K562 (cell line): ENCODE measurements at regions not wholly inside any gene's neighbourhood (a gene's known extent, or its start where the extent isn't known, plus 50 kb on each side); places are given as distances from the start of the nearest gene placed in this dataset.

Experiments
- ATAC-seq: fragments of 200-7000 bp; cut with Tn5 transposase; 3 replicates; pipeline ENCODE4 v1.9.1; 2020; ENCODE audit warnings: moderate library complexity
- BruUV-seq: library from RNA; stranded (reverse); fragments of 400-500 nt; replicated peaks from 2 replicates; lab custom pipeline; 2021; lab: Mats Ljungman, UMichigan
- CTCF ChIA-PET: fragments of 300-600 bp; formaldehyde crosslinking; extraction: SDS; loops from one replicate; lab custom pipeline; 2021; ENCODE audit warnings: low intra/inter-chr PET ratio; lab: Yijun Ruan, JAX
- POLR2A ChIA-PET: fragments of 300-600, 350-650 bp; sonication (Branson Sonifier 250); formaldehyde crosslinking; extraction: SDS; loops from one replicate; lab custom pipeline; 2021; ENCODE audit warnings: antibody characterized with exemption, inconsistent platforms; lab: Yijun Ruan, JAX
- DNase-seq, 4 experiments: peaks; one replicate each; pipeline versions ENCODE4 v3.0.0 to v3.0.0-alpha.2; 2011 to 2018; ENCODE audit warnings: low spot score in 3 of 4, mixed read lengths in 3 of 4; ENCODE audit errors: extremely low read depth in 1 of 4
- FAIRE-seq: peaks from 2 replicates; lab custom pipeline; 2011; peaks lifted over from hg19 to GRCh38; lab: Jason Lieb, UNC
- H2AFZ ChIP-seq: 2 replicates; pipeline ENCODE4 v1.6.0; 2011; ENCODE audit warnings: low read depth, low read length, control low read depth, inconsistent platforms
- H3K27ac ChIP-seq: fragments of 200-600 bp; 3 replicates; pipeline ENCODE4 v1.8.0; 2011; ENCODE audit warnings: low read depth, mild to moderate bottlenecking, control low read depth, inconsistent platforms, low read length, moderate library complexity, mixed read lengths; ENCODE audit errors: extremely low read depth
- H3K27me3 ChIP-seq, 2 experiments: fragments of 300-600 bp in 1 of 2; 2 replicates in 1 of 2; 3 replicates in 1 of 2; pipeline versions ENCODE4 v1.6.0 to v1.8.0; 2011; ENCODE audit warnings: inconsistent platforms in 2 of 2, low read length in 2 of 2, mild to moderate bottlenecking in 1 of 2, mixed read lengths in 1 of 2, moderate library complexity in 1 of 2; ENCODE audit not compliant: control insufficient read depth in 2 of 2, insufficient read depth in 2 of 2
- H3K36me3 ChIP-seq: fragments of 300-600 bp; 3 replicates; pipeline ENCODE4 v1.8.0; 2011; ENCODE audit warnings: mild to moderate bottlenecking, low read length, inconsistent platforms; ENCODE audit not compliant: control insufficient read depth, insufficient read depth
- H3K4me1 ChIP-seq, 2 experiments: fragments of 200-600 bp in 1 of 2; replicated peaks in 1 of 2; 2 replicates in 1 of 2; 3 replicates in 1 of 2; pipeline versions ENCODE4 v1.5.1 to v1.8.0; 2011; ENCODE audit warnings: inconsistent platforms in 2 of 2, low read length in 2 of 2, mild to moderate bottlenecking in 1 of 2, mixed read lengths in 1 of 2, moderate library complexity in 1 of 2; ENCODE audit not compliant: control insufficient read depth in 2 of 2, insufficient read depth in 2 of 2
- H3K4me2 ChIP-seq: 2 replicates; pipeline ENCODE4 v1.6.1; 2011; ENCODE audit warnings: low read length, control low read depth, inconsistent platforms, mixed read lengths; ENCODE audit not compliant: insufficient read depth
- H3K4me3 ChIP-seq: fragments of 200-600 bp; sonication (generic), shearing (Covaris generic); 2 replicates; pipeline ENCODE4 v1.5.1; 2016; ENCODE audit warnings: control low read depth, inconsistent platforms
- H3K79me2 ChIP-seq: fragments of 200-600 bp; 3 replicates; pipeline ENCODE4 v1.8.0; 2011; ENCODE audit warnings: low read length, inconsistent platforms; ENCODE audit not compliant: control insufficient read depth, insufficient read depth
- H3K9ac ChIP-seq, 2 experiments: 2 replicates each; pipeline versions ENCODE4 v1.6.0 to v1.6.1; 2011; ENCODE audit warnings: low read depth in 2 of 2, low read length in 2 of 2, control low read depth in 1 of 2, inconsistent platforms in 1 of 2, mild to moderate bottlenecking in 1 of 2, mixed read lengths in 1 of 2; ENCODE audit not compliant: insufficient read depth in 1 of 2
- H3K9me1 ChIP-seq: one replicate; pipeline ENCODE4 v1.6.0; 2011; ENCODE audit warnings: inconsistent platforms, mild to moderate bottlenecking, low read length, moderate library complexity; ENCODE audit not compliant: control insufficient read depth, insufficient read depth
- H3K9me3 ChIP-seq: replicated peaks from 2 replicates; pipeline ENCODE4 v1.5.1; 2011; ENCODE audit warnings: low read depth, low read length, inconsistent platforms; ENCODE audit not compliant: control insufficient read depth, insufficient read depth
- H4K20me1 ChIP-seq: replicated peaks from 2 replicates; pipeline ENCODE4 v1.6.1; 2011; ENCODE audit warnings: low read length, inconsistent platforms, mixed read lengths; ENCODE audit not compliant: control insufficient read depth, insufficient read depth
- MTA2 ChIP-seq: fragments of 450-650 bp; IDR thresholded peaks from 2 replicates; pipeline ENCODE4 v1.6.1; 2016; ENCODE audit warnings: low read depth
- NEUROD1 ChIP-seq: fragments of 150-350 bp; IDR thresholded peaks from 2 replicates; pipeline ENCODE4 v1.6.1; 2014; ENCODE audit warnings: borderline replicate concordance, low read length, low read depth; ENCODE audit not compliant: partially characterized antibody
- RB1 ChIP-seq: fragments of 450-650 bp; IDR thresholded peaks from 2 replicates; pipeline ENCODE4 v1.6.1; 2017; ENCODE audit warnings: low read depth, mild to moderate bottlenecking
- TAF15 ChIP-seq: fragments of 200-400 bp; formaldehyde crosslinking; IDR thresholded peaks from 2 replicates; pipeline ENCODE4 v1.6.1; 2017; ENCODE audit warnings: mild to moderate bottlenecking, low read depth, low read length, moderate library complexity
- TAF7 ChIP-seq: fragments of 450-650 bp; IDR thresholded peaks from 2 replicates; pipeline ENCODE4 v1.6.1; 2016; ENCODE audit warnings: missing genetic modification characterization, missing compliant biosample characterization
- YY1 ChIP-seq, 3 experiments: IDR thresholded peaks; 2 replicates each; pipeline ENCODE4 v1.6.1; 2011; ENCODE audit warnings: low read length in 2 of 3, mild to moderate bottlenecking in 2 of 3, moderate library complexity in 2 of 3, borderline replicate concordance in 1 of 3, control low read depth in 1 of 3, low read depth in 1 of 3; ENCODE audit not compliant: insufficient read depth in 3 of 3, insufficient replicate concordance in 2 of 3, control insufficient read depth in 1 of 3, insufficient read length in 1 of 3; ENCODE audit errors: extremely low read depth in 1 of 3
- ZFP36 ChIP-seq: fragments of 150-350 bp; IDR thresholded peaks from 2 replicates; pipeline ENCODE4 v1.6.1; 2018; ENCODE audit warnings: low read length, low read depth; ENCODE audit not compliant: partially characterized antibody
- ZFX ChIP-seq: sonication (generic); formaldehyde crosslinking; IDR thresholded peaks from 2 replicates; pipeline ENCODE4 v1.8.0; 2022; ENCODE audit warnings: mild to moderate bottlenecking, missing genetic modification reagents, moderate library complexity
- ZNF561 ChIP-seq: fragments of 450-650 bp; formaldehyde crosslinking; conservative IDR thresholded peaks from 2 replicates; pipeline ENCODE4 v1.4.0; 2020; ENCODE audit warnings: mild to moderate bottlenecking, moderate library complexity
- WGBS: fragments of 100-300 bp; shearing (Covaris generic); methylation state at CpG from one replicate; pipeline ENCODE4 v1.1.6; 2016; ENCODE audit warnings: low coverage, mixed read lengths; ENCODE audit not compliant: insufficient coverage; ENCODE audit errors: missing lambda C conversion rate; 5-methylcytosine and 5-hydroxymethylcytosine counted together
- in situ Hi-C: fragments of 300-500 bp; cut with MboI; formaldehyde crosslinking; loops from 4 replicates; pipeline ENCODE4 v1.15.0; 2018; ENCODE audit warnings: inconsistent platforms, mixed read lengths
- intact Hi-C: fragments of 100-400 bp; cut with micrococcal nuclease; formaldehyde crosslinking; loops from 2 replicates; pipeline ENCODE4 v1.14.2; 2022
- TF ChIP-seq, protein P1 (sequence below): sonication (generic); formaldehyde crosslinking; IDR thresholded peaks from 2 replicates; pipeline ENCODE4 v1.8.1; 2023; ENCODE audit warnings: mild to moderate bottlenecking, missing genetic modification reagents
- TF ChIP-seq, protein P2 (sequence below): fragments of 450-650 bp; formaldehyde crosslinking; IDR thresholded peaks from 2 replicates; pipeline ENCODE4 v1.4.0; 2020; ENCODE audit warnings: mild to moderate bottlenecking, moderate library complexity
- TF ChIP-seq, protein P3 (sequence below): fragments of 250-450 bp; sonication (Bioruptor Pico); IDR thresholded peaks from 2 replicates; pipeline ENCODE4 v1.8.0; 2022; ENCODE audit warnings: moderate library complexity, mild to moderate bottlenecking, inconsistent platforms

DNA sequence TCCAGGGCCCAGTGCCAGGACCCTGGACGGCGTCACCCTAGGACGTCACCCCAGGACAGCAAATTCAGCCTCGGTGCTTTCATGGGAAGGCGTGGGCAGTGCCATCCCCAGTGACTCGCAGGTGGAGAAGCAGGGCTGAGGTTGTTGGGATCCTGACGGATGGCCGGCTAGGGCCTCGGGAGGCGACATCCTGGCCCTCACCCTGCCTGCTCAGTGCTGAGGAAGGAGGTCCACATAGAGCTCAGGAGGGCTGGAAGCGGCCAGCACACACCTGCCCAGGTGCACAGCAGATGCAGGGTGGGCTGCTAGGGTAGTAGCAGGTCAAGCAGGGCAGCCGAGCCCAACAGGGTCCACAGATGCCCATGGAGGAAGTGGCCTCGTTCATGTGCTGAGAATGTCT, 482.0 kb upstream of the SALL3 start (continued):
- TF ChIP-seq, protein P1, sequence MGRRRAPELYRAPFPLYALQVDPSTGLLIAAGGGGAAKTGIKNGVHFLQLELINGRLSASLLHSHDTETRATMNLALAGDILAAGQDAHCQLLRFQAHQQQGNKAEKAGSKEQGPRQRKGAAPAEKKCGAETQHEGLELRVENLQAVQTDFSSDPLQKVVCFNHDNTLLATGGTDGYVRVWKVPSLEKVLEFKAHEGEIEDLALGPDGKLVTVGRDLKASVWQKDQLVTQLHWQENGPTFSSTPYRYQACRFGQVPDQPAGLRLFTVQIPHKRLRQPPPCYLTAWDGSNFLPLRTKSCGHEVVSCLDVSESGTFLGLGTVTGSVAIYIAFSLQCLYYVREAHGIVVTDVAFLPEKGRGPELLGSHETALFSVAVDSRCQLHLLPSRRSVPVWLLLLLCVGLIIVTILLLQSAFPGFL (CRISPR knock-in tag), result no peak
- TF ChIP-seq, protein P2, sequence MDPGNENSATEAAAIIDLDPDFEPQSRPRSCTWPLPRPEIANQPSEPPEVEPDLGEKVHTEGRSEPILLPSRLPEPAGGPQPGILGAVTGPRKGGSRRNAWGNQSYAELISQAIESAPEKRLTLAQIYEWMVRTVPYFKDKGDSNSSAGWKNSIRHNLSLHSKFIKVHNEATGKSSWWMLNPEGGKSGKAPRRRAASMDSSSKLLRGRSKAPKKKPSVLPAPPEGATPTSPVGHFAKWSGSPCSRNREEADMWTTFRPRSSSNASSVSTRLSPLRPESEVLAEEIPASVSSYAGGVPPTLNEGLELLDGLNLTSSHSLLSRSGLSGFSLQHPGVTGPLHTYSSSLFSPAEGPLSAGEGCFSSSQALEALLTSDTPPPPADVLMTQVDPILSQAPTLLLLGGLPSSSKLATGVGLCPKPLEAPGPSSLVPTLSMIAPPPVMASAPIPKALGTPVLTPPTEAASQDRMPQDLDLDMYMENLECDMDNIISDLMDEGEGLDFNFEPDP (CRISPR knock-in tag), result no peak
- no peak for TF ChIP-seq TAF7 (tag)
- no peak for TF ChIP-seq ZNF561

DNA sequence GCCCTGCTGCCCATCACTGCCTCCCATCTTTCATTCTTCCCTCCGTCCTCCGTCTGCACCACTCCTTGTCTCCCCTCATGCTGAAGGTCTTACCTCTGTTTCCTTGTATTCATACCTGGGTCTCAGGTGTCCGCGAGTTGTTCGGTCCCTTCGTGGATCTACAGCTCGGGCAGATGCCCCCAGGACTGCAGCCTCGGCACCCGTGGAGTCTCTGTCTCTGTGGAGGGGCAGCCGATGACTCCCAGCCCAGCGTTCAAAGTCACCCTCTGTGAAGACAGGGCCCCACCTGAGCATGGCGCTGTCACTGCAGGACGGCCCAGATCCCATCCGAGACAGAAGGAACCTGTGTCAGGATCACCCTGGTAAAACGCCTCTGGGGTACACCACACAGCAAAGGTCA, 480.0 kb upstream of the SALL3 start:
- H2AFZ ChIP-seq, result no peak overlapping the region
- H3K27ac ChIP-seq, result no peak overlapping the region
- H3K27me3 ChIP-seq, result peaks cover 2 to 41% of the 10 kb centered on the region in 2 experiments; a peak in 3 of 5 replicates
- WGBS, result 0% methylated on average over 11 of the region's 15 CpGs
- H3K4me3 ChIP-seq, result no peak overlapping the region
- no peak for DNase-seq
- no peak overlapping the region for H3K4me2 ChIP-seq
- no peaks in the 10 kb centered on the region for H3K79me2 ChIP-seq
- H3K9ac ChIP-seq, result no peak overlapping the region
- H4K20me1 ChIP-seq, result no peaks in the 10 kb centered on the region
- no peak for FAIRE-seq
- ATAC-seq, result no peak
- H3K4me1 ChIP-seq, result no peaks in the 10 kb centered on the region
- intact Hi-C loops, result no loop called here
- ChIA-PET CTCF (no interaction called here), POLR2A (no interaction called here)
- no TSS peak for BruUV-seq
- no peaks in the 10 kb centered on the region for H3K9me1 ChIP-seq
- in situ Hi-C loops, result no loop called here
- H3K36me3 ChIP-seq, result no peaks in the 10 kb centered on the region
- no peaks in the 10 kb centered on the region for H3K9me3 ChIP-seq
- no peak for TF ChIP-seq TAF15
- TF ChIP-seq NEUROD1, result no peak
- no peak for TF ChIP-seq YY1 (IDR thresholded peaks at IDR 0.05; ENCODE audit: borderline replicate concordance in 1 of 3, control insufficient read depth in 1 of 3, extremely low read depth in 1 of 3, insufficient read depth in 3 of 3, insufficient read length in 1 of 3, insufficient replicate concordance in 2 of 3, low read depth in 1 of 3, low read length in 2 of 3)
- TF ChIP-seq RB1, result no peak
- TF ChIP-seq ZFX (CRISPR knock-in tag), result no peak
- TF ChIP-seq, protein P3, sequence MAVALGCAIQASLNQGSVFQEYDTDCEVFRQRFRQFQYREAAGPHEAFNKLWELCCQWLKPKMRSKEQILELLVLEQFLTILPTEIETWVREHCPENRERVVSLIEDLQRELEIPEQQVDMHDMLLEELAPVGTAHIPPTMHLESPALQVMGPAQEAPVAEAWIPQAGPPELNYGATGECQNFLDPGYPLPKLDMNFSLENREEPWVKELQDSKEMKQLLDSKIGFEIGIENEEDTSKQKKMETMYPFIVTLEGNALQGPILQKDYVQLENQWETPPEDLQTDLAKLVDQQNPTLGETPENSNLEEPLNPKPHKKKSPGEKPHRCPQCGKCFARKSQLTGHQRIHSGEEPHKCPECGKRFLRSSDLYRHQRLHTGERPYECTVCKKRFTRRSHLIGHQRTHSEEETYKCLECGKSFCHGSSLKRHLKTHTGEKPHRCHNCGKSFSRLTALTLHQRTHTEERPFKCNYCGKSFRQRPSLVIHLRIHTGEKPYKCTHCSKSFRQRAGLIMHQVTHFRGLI (CRISPR knock-in tag), result no peak
- TF ChIP-seq MTA2, result no peak
- TF ChIP-seq ZFP36, result no peak
